ENCODE measurements at regions not wholly inside any gene's neighbourhood (a gene's known extent, or its start where the extent isn't known, plus 50 kb on each side); places are given as distances from the start of the nearest gene placed in this dataset.
"Not testable (repeated sequence)": the region's sequence is repeated elsewhere in the genome, so short reads cannot be mapped to it uniquely, and the experiment has no call there.

DNA sequence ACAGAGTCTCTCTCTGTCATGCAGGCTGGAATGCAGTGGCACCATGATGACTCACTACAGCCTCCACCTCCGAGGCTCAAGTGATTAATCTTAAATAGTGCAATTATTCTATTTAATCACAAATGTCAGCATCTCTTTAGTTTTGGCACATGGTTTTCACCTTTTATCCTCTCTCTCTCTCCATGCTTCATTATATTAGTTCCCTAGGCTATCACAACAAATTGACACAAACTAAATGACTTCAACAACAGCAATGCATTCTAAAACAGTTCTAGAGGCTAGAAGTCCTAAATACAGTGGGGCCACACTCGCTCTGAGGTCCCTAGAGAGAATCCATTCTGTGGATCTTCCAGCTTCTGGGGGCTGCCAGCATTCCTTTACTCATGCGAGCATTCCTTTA lies 178.2 kb upstream of the ZNG1F start:
- TF ChIP-seq CTCF (conservative IDR thresholded peaks at IDR 0.05 in 1 of 2, IDR thresholded peaks at IDR 0.05 in 1 of 2; ENCODE audit: low read depth in 1 of 2, low read length in 2 of 2); EZH2 (IDR thresholded peaks at IDR 0.05; ENCODE audit: low read length, missing control alignments): not testable (repeated sequence)
